ENCODE measurements at regions not wholly inside any gene's neighbourhood (a gene's known extent, or its start where the extent isn't known, plus 50 kb on each side); places are given as distances from the start of the nearest gene placed in this dataset.

- no peaks in the 10 kb centered on the region for H3K4me1 ChIP-seq (ENCODE audit: control insufficient read depth in 2 of 3, insufficient read depth in 2 of 3, low read depth in 1 of 3, low read length in 3 of 3)
- H3K27me3 ChIP-seq (ENCODE audit: control insufficient read depth, insufficient read depth, low read length) = no peaks in the 10 kb centered on the region
- H3K9me3 ChIP-seq (ENCODE audit: control insufficient read depth in 2 of 3, insufficient read depth in 1 of 3, low read length in 3 of 3) = no peaks in the 10 kb centered on the region
- H3K9ac ChIP-seq (ENCODE audit: low read length in 3 of 3) = no peak overlapping the region
- H3K27ac ChIP-seq (ENCODE audit: low read depth in 2 of 2, low read length in 2 of 2) = no peak overlapping the region
- TF ChIP-seq CTCF (IDR thresholded peaks at IDR 0.05; ENCODE audit: borderline replicate concordance, extremely low read depth, insufficient read depth) = no peak
- intact Hi-C loops (cut with DNase I) = no loop called here
- FAIRE-seq = peak; percentile 61
- no peak overlapping the region for H3K4me3 ChIP-seq (ENCODE audit: low read length in 3 of 3)
- no peak for DNase-seq
- no peaks in the 10 kb centered on the region for H3K36me3 ChIP-seq (ENCODE audit: control insufficient read depth in 2 of 3, insufficient read depth in 3 of 3, low read length in 3 of 3)
These were observed 159.4 kb upstream of the SEMA3A start for GRCh38 chr7:84354030-84354429.

- Histone ChIP-seq H3K27me3 (ENCODE audit: control insufficient read depth, insufficient read depth, low read length) (no peaks in the 10 kb centered on the region), H3K27ac (ENCODE audit: low read depth in 2 of 2, low read length in 2 of 2) (no peak overlapping the region), H3K9me3 (ENCODE audit: control insufficient read depth in 2 of 3, insufficient read depth in 1 of 3, low read length in 3 of 3) (no peaks in the 10 kb centered on the region), H3K4me3 (ENCODE audit: low read length in 3 of 3) (no peak overlapping the region), H3K36me3 (ENCODE audit: control insufficient read depth in 2 of 3, insufficient read depth in 3 of 3, low read length in 3 of 3) (no peaks in the 10 kb centered on the region), H3K4me1 (ENCODE audit: control insufficient read depth in 2 of 3, insufficient read depth in 2 of 3, low read depth in 1 of 3, low read length in 3 of 3) (no peaks in the 10 kb centered on the region), H3K9ac (ENCODE audit: low read length in 3 of 3) (no peak overlapping the region)
- TF ChIP-seq CTCF (IDR thresholded peaks at IDR 0.05; ENCODE audit: borderline replicate concordance, extremely low read depth, insufficient read depth) = no peak
- DNase-seq = no peak
- intact Hi-C loops (cut with DNase I) = no loop called here
- no peak for FAIRE-seq
These were observed 144.7 kb upstream of the SEMA3A start for GRCh38 chr7:84339306-84339705.

- intact Hi-C loops (cut with DNase I) = no loop called here
- Histone ChIP-seq H3K4me3 (ENCODE audit: low read length in 3 of 3) (no peak overlapping the region), H3K4me1 (ENCODE audit: control insufficient read depth in 2 of 3, insufficient read depth in 2 of 3, low read depth in 1 of 3, low read length in 3 of 3) (no peaks in the 10 kb centered on the region), H3K9ac (ENCODE audit: low read length in 3 of 3) (no peak overlapping the region), H3K27me3 (ENCODE audit: control insufficient read depth, insufficient read depth, low read length) (no peaks in the 10 kb centered on the region), H3K27ac (ENCODE audit: low read depth in 2 of 2, low read length in 2 of 2) (no peak overlapping the region), H3K9me3 (ENCODE audit: control insufficient read depth in 2 of 3, insufficient read depth in 1 of 3, low read length in 3 of 3) (no peaks in the 10 kb centered on the region), H3K36me3 (ENCODE audit: control insufficient read depth in 2 of 3, insufficient read depth in 3 of 3, low read length in 3 of 3) (no peaks in the 10 kb centered on the region)
- DNase-seq = no peak
- no peak for TF ChIP-seq CTCF (IDR thresholded peaks at IDR 0.05; ENCODE audit: borderline replicate concordance, extremely low read depth, insufficient read depth)
- FAIRE-seq = no peak
These were observed 142.8 kb upstream of the SEMA3A start for GRCh38 chr7:84337429-84337828.

- DNase-seq (no peak), FAIRE-seq (no peak)
- no peak overlapping the region for H3K4me3 ChIP-seq (ENCODE audit: low read length in 3 of 3)
- H3K36me3 ChIP-seq (ENCODE audit: control insufficient read depth in 2 of 3, insufficient read depth in 3 of 3, low read length in 3 of 3) = no peaks in the 10 kb centered on the region
- H3K27me3 ChIP-seq (ENCODE audit: control insufficient read depth, insufficient read depth, low read length) = no peaks in the 10 kb centered on the region
- H3K9me3 ChIP-seq (ENCODE audit: control insufficient read depth in 2 of 3, insufficient read depth in 1 of 3, low read length in 3 of 3) = no peaks in the 10 kb centered on the region
- intact Hi-C loops (cut with DNase I) = no loop called here
- H3K4me1 ChIP-seq (ENCODE audit: control insufficient read depth in 2 of 3, insufficient read depth in 2 of 3, low read depth in 1 of 3, low read length in 3 of 3) = no peaks in the 10 kb centered on the region
- no peak for TF ChIP-seq CTCF (IDR thresholded peaks at IDR 0.05; ENCODE audit: borderline replicate concordance, extremely low read depth, insufficient read depth)
- H3K9ac ChIP-seq (ENCODE audit: low read length in 3 of 3) = no peak overlapping the region
- H3K27ac ChIP-seq (ENCODE audit: low read depth in 2 of 2, low read length in 2 of 2) = no peak overlapping the region
These were observed 142.2 kb upstream of the SEMA3A start for GRCh38 chr7:84336766-84337165.

All from kidney (tissue), 13 donors.